ENCODE measurements at regions not wholly inside any gene's neighbourhood (a gene's known extent, or its start where the extent isn't known, plus 50 kb on each side); places are given as distances from the start of the nearest gene placed in this dataset.

GRCh38 chr4:12200226-12200625, 771.5 kb upstream of the HS3ST1 start:
- TF ChIP-seq EZH2phosphoT487 (IDR thresholded peaks at IDR 0.05; ENCODE audit: unreplicated experiment) (no peak), CTCF (conservative IDR thresholded peaks at IDR 0.05; ENCODE audit: low read depth in 2 of 2) (no peak), EZH2 (IDR thresholded peaks at IDR 0.05; ENCODE audit: low read depth, unreplicated experiment) (no peak), JUNB (IDR thresholded peaks at IDR 0.05; ENCODE audit: unreplicated experiment) (no peak), CREB1 (CRISPR knock-in tag; IDR thresholded peaks at IDR 0.05; ENCODE audit: low read depth) (no peak), POLR2AphosphoS5 (IDR thresholded peaks at IDR 0.05; ENCODE audit: low read depth) (no peak)
